Fibroblast of skin of abdomen (primary cell): ENCODE measurements at regions not wholly inside any gene's neighbourhood (a gene's known extent, or its start where the extent isn't known, plus 50 kb on each side); places are given as distances from the start of the nearest gene placed in this dataset.

Experiments used
- DNase-seq: peaks from one replicate; pipeline ENCODE4 v3.0.0-alpha.2; 2013

GRCh38 chr18:50492097-50492496 is 67.8 kb upstream of the MAPK4 start:
- no peak for DNase-seq

DNA sequence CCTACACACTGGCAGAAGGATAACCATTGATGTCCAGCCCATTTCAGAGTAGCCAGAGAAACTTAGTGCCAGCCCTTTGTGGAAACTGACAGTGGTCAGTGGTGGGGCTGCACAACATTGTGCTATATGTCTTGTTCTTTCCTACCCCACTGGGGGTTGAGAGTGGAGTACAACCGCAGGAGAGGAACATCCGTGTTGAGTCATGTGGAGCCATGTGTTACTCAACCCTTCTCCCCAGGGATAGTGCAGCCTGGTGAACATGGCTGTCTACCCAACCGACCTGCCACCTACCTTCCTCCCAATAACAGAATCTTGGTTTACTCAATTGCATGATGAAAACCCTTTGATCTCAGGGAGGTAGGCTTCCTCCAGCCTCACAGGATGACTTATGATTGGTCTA is 65.3 kb upstream of the MAPK4 start:
- DNase-seq, result no peak

DNA sequence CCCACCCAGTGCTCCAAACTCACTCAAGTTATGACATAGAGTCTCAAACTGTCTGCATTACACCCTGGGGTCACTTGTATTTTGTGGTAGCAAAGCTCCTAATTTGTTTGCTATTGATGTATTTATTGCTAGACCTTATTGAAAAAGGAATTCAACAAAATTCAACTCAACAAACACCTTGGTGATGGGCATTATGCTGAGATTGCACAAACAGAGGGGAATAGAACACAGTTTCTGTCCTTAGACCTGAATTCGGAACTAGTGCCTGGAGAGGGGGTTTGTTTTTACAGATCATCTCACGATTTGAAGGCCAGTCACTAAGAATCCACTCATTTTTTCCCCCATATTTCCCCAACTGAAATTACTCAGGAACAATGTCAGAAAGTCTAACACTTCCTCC is 53.5 kb upstream of the MAPK4 start:
- no peak for DNase-seq

DNA sequence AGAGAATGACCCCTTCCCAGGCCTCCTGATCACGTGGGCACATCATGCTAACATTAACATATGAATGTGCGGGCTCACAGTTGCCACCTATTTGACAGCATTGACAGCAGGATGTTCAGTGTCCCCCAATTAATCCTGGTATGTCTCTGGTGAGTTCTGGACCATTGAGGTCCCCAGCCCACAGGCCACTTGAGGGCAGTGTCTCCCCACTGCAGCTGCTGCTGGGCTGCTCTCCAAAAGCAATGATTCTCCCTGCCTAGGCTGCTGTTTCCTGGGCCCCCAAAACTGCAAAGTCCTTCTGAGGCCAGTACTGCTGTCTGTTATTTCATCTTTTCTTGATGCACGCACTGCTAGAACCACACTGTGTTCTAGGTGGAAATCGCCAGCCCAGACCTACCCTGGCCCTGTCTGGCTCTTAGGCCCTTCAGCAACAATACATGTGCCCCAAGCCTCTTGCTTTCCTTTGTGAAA is 52.7 kb upstream of the MAPK4 start:
- DNase-seq, result peak; percentile 47

DNA sequence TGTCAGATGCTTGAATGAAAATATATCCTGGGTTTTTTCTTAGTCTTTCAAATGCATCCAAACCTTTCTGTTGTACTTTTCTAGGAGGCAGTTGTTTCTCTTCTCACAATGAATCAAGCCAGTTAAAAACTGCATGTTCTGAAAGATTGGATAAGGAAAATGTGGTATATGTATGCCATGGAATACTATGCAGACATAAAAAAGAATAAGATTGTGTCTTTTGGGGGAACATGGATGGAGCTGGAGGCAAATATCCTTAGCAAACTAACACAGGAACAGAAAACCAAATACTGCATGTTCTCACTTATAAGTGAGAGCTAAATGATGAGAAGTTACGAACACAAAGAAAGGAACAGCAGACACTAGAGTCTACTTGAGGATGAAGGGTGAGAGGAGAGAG is 51.7 kb upstream of the MAPK4 start:
- no peak for DNase-seq

DNA sequence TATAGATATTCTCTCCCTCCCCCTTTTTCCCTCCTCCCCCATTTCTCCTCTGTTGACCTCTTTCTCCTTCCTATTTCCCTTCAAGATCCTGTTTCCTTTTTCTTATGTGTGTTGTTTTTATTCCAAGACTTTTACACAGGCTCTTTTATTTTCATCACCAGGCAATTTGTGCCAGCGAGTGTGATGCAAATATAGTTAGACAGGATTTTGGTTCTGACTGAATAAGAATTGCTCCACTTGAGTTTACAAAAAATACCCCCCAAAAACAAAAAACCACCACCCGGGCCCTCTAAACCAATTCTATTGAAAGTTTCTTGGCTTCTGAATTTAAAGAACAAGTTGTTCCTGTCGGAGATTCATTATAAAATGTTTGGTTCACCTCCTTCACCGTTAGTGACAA is 50.9 kb upstream of the MAPK4 start:
- no peak for DNase-seq
